Thoracic aorta (tissue), 2 donors: ENCODE measurements at regions not wholly inside any gene's neighbourhood (a gene's known extent, or its start where the extent isn't known, plus 50 kb on each side); places are given as distances from the start of the nearest gene placed in this dataset.

Experiments used
- ATAC-seq: fragments of 150-250 bp; one replicate; pipeline ENCODE4 v1.8.0; 2017; ENCODE audit warnings: low read depth; ENCODE audit not compliant: insufficient number of reproducible peaks, low FRiP score
- DNase-seq: peaks from one replicate; pipeline ENCODE4 v3.0.0-alpha.2; 2020; ENCODE audit warnings: low spot score
- H3K27ac ChIP-seq, 2 donors: fragments of 200-600 bp; sonication (generic); 1 replicate in 1 of 2; 2 replicates in 1 of 2; pipeline ENCODE4 v1.5.1; 2016; ENCODE audit warnings: mild to moderate bottlenecking in 2 of 2, moderate library complexity in 2 of 2
- H3K27me3 ChIP-seq: fragments of 200-600 bp; sonication (generic); replicated peaks from 2 replicates; pipeline ENCODE4 v1.6.0; 2016; ENCODE audit warnings: mild to moderate bottlenecking; ENCODE audit not compliant: insufficient read depth
- H3K36me3 ChIP-seq: fragments of 200-600 bp; sonication (generic); one replicate; pipeline ENCODE4 v1.5.1; 2016
- H3K4me1 ChIP-seq, 2 donors: fragments of 200-600 bp; sonication (generic); 1 replicate in 1 of 2; 2 replicates in 1 of 2; pipeline versions ENCODE4 v1.5.1 to v1.6.0; 2016; ENCODE audit warnings: low read depth in 2 of 2, mild to moderate bottlenecking in 1 of 2; ENCODE audit not compliant: control insufficient read depth in 1 of 2
- H3K4me3 ChIP-seq: fragments of 200-600 bp; sonication (generic); 2 replicates; pipeline ENCODE4 v1.5.1; 2016; ENCODE audit warnings: mild to moderate bottlenecking
- H3K9me3 ChIP-seq: fragments of 200-600 bp; sonication (generic); 2 replicates; pipeline ENCODE4 v1.5.1; 2016
- CTCF ChIP-seq: fragments of 200-600 bp; sonication (generic); IDR thresholded peaks from one replicate; pipeline ENCODE4 v1.5.1; 2019; ENCODE audit warnings: antibody characterized with exemption

GRCh38 chr6:22726966-22727365 lies 157.6 kb downstream of the HDGFL1 start:
- ATAC-seq (no peak), DNase-seq (no peak)
- Histone ChIP-seq H3K36me3 (no peaks in the 10 kb centered on the region), H3K9me3 (peaks cover 10% of the 10 kb centered on the region), H3K4me3 (no peak overlapping the region), H3K27ac (no peak overlapping the region), H3K4me1 (no peaks in the 10 kb centered on the region), H3K27me3 (no peaks in the 10 kb centered on the region)
- no peak for TF ChIP-seq CTCF

- TF ChIP-seq CTCF, result no peak
- ATAC-seq (no peak), DNase-seq (no peak)
- H3K36me3 ChIP-seq, result no peaks in the 10 kb centered on the region
- no peak overlapping the region for H3K4me3 ChIP-seq
- no peak overlapping the region for H3K27ac ChIP-seq
- peaks cover 5% of the 10 kb centered on the region for H3K9me3 ChIP-seq
- no peaks in the 10 kb centered on the region for H3K27me3 ChIP-seq
- H3K4me1 ChIP-seq, result peaks cover 0 to 7% of the 10 kb centered on the region in 2 donors
These were observed 158.3 kb downstream of the HDGFL1 start for GRCh38 chr6:22727710-22728109.

GRCh38 chr6:22732176-22732970 lies 163.0 kb downstream of the HDGFL1 start:
- Histone ChIP-seq H3K4me1 (peaks cover 0 to 9% of the 10 kb centered on the region in 2 donors), H3K27ac (no peak overlapping the region), H3K4me3 (no peak overlapping the region), H3K9me3 (no peaks in the 10 kb centered on the region), H3K27me3 (no peaks in the 10 kb centered on the region), H3K36me3 (no peaks in the 10 kb centered on the region)
- no peak for DNase-seq
- no peak for TF ChIP-seq CTCF
- ATAC-seq, result no peak

- no peak overlapping the region for H3K27ac ChIP-seq
- H3K4me3 ChIP-seq, result no peak overlapping the region
- no peaks in the 10 kb centered on the region for H3K9me3 ChIP-seq
- no peaks in the 10 kb centered on the region for H3K27me3 ChIP-seq
- DNase-seq (no peak), ATAC-seq (no peak)
- H3K4me1 ChIP-seq, result peaks cover 0 to 9% of the 10 kb centered on the region in 2 donors
- no peak for TF ChIP-seq CTCF
- H3K36me3 ChIP-seq, result no peaks in the 10 kb centered on the region
These were observed 167.4 kb downstream of the HDGFL1 start for GRCh38 chr6:22736740-22737139.

GRCh38 chr6:22737331-22737730 lies 168.0 kb downstream of the HDGFL1 start:
- Histone ChIP-seq H3K27me3 (no peaks in the 10 kb centered on the region), H3K4me1 (peaks cover 0 to 6% of the 10 kb centered on the region in 2 donors), H3K9me3 (no peaks in the 10 kb centered on the region), H3K27ac (no peak overlapping the region), H3K36me3 (no peaks in the 10 kb centered on the region), H3K4me3 (no peak overlapping the region)
- TF ChIP-seq CTCF, result peak; percentile 15
- no peak for ATAC-seq
- no peak for DNase-seq
